Body of pancreas (tissue), 4 donors: ENCODE measurements at regions not wholly inside any gene's neighbourhood (a gene's known extent, or its start where the extent isn't known, plus 50 kb on each side); places are given as distances from the start of the nearest gene placed in this dataset.

Experiments
- POLR2A ChIP-seq, 3 donors: fragments of 450-650 bp; IDR thresholded peaks; one replicate each; pipeline ENCODE4 v1.6.1; 2016; ENCODE audit warnings: antibody characterized with exemption in 3 of 3, mild to moderate bottlenecking in 2 of 3
- TF ChIP-seq, protein P1 (sequence below), 7 experiments: fragments of 450-650 bp in 4 of 7; fragments of 200-600 bp in 3 of 7; sonication (generic) in 3 of 7; IDR thresholded peaks; one replicate each; pipeline ENCODE4 v1.5.1; 2016 to 2019; ENCODE audit warnings: antibody characterized with exemption in 7 of 7

DNA sequence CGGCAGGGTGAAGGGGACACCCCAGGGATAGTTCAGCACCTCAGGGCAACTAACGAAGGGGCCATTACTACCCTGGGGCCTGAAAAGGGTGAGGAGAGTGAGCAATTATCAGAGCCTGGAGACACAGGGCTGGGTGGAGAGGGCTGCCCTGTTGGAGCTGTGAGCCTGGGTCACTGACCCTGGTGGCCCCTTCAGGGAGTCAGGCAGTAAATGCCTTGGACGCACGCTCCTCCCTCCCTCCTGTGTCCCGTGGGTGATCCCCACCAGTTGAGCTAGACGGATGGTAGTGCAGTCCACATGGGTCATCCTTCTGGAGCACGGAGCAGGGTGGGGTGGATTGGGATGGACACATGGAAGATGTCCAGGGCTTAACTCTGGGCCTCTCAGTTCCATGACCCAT is 305.3 kb downstream of the PTPRU start:
- TF ChIP-seq, protein P1, sequence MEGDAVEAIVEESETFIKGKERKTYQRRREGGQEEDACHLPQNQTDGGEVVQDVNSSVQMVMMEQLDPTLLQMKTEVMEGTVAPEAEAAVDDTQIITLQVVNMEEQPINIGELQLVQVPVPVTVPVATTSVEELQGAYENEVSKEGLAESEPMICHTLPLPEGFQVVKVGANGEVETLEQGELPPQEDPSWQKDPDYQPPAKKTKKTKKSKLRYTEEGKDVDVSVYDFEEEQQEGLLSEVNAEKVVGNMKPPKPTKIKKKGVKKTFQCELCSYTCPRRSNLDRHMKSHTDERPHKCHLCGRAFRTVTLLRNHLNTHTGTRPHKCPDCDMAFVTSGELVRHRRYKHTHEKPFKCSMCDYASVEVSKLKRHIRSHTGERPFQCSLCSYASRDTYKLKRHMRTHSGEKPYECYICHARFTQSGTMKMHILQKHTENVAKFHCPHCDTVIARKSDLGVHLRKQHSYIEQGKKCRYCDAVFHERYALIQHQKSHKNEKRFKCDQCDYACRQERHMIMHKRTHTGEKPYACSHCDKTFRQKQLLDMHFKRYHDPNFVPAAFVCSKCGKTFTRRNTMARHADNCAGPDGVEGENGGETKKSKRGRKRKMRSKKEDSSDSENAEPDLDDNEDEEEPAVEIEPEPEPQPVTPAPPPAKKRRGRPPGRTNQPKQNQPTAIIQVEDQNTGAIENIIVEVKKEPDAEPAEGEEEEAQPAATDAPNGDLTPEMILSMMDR (IDR thresholded peaks at IDR 0.05): no peak
- no peak for TF ChIP-seq POLR2A (IDR thresholded peaks at IDR 0.05)
